ENCODE measurements at regions not wholly inside any gene's neighbourhood (a gene's known extent, or its start where the extent isn't known, plus 50 kb on each side); places are given as distances from the start of the nearest gene placed in this dataset.
"Not testable (repeated sequence)": the region's sequence is repeated elsewhere in the genome, so short reads cannot be mapped to it uniquely, and the experiment has no call there.

- H3K27me3 Mint-ChIP-seq = no peaks in the 10 kb centered on the region
- ATAC-seq (no peak), DNase-seq (no peak)
- no peaks in the 10 kb centered on the region for H3K9me3 Mint-ChIP-seq
- no peak overlapping the region for H3K4me3 Mint-ChIP-seq
- H3K36me3 Mint-ChIP-seq (ENCODE audit: low read depth) = no peaks in the 10 kb centered on the region
- no peaks in the 10 kb centered on the region for H3K4me1 Mint-ChIP-seq
- no peak overlapping the region for H3K27ac Mint-ChIP-seq
These were observed 1701.2 kb upstream of the PCDH10 start for GRCh38 chr4:131447883-131448282.

- DNase-seq (no peak), ATAC-seq (no peak)
- H3K27ac Mint-ChIP-seq = no peak overlapping the region
- H3K9me3 Mint-ChIP-seq = no peaks in the 10 kb centered on the region
- no peaks in the 10 kb centered on the region for H3K36me3 Mint-ChIP-seq (ENCODE audit: low read depth)
- no peaks in the 10 kb centered on the region for H3K4me1 Mint-ChIP-seq
- no peak overlapping the region for H3K4me3 Mint-ChIP-seq
- H3K27me3 Mint-ChIP-seq = no peaks in the 10 kb centered on the region
These were observed 1698.4 kb upstream of the PCDH10 start for GRCh38 chr4:131450572-131451209.

GRCh38 chr4:131459430-131460101 lies 1689.5 kb upstream of the PCDH10 start:
- no peak overlapping the region for H3K4me3 Mint-ChIP-seq
- peak; percentile 43 for ATAC-seq
- H3K27me3 Mint-ChIP-seq = no peaks in the 10 kb centered on the region

GRCh38 chr4:131470360-131470759 lies 1678.7 kb upstream of the PCDH10 start:
- DNase-seq = no peak
- Mint-ChIP-seq H3K4me1 (no peaks in the 10 kb centered on the region), H3K36me3 (ENCODE audit: low read depth) (no peaks in the 10 kb centered on the region), H3K27ac (no peak overlapping the region), H3K4me3 (no peak overlapping the region), H3K27me3 (no peaks in the 10 kb centered on the region), H3K9me3 (peaks cover 14% of the 10 kb centered on the region)
- no peak for ATAC-seq

More at GRCh38 chr4:131459430-131460101, 1689.5 kb upstream of the PCDH10 start:
- H3K9me3 Mint-ChIP-seq = peaks cover 2% of the 10 kb centered on the region
- no peaks in the 10 kb centered on the region for H3K4me1 Mint-ChIP-seq
- H3K27ac Mint-ChIP-seq = no peak overlapping the region
- no peaks in the 10 kb centered on the region for H3K36me3 Mint-ChIP-seq (ENCODE audit: low read depth)
- no peak for DNase-seq

- no peaks in the 10 kb centered on the region for H3K36me3 Mint-ChIP-seq (ENCODE audit: low read depth)
- DNase-seq (no peak), ATAC-seq (no peak)
- no peak overlapping the region for H3K4me3 Mint-ChIP-seq
- H3K27ac Mint-ChIP-seq = no peak overlapping the region
- H3K9me3 Mint-ChIP-seq = no peaks in the 10 kb centered on the region
- H3K27me3 Mint-ChIP-seq = no peaks in the 10 kb centered on the region
- H3K4me1 Mint-ChIP-seq = no peaks in the 10 kb centered on the region
These were observed 1660.3 kb upstream of the PCDH10 start for GRCh38 chr4:131488772-131489171.

- not testable (repeated sequence) for DNase-seq; H3K27me3 Mint-ChIP-seq; H3K27ac Mint-ChIP-seq; H3K9me3 Mint-ChIP-seq; H3K4me1 Mint-ChIP-seq; H3K4me3 Mint-ChIP-seq; ATAC-seq; H3K36me3 Mint-ChIP-seq (ENCODE audit: low read depth)
These were observed 1652.9 kb upstream of the PCDH10 start for GRCh38 chr4:131496211-131496610.

GRCh38 chr4:131499141-131499873 lies 1649.8 kb upstream of the PCDH10 start:
- H3K27me3 Mint-ChIP-seq = no peaks in the 10 kb centered on the region

GRCh38 chr4:131509521-131509920 lies 1639.6 kb upstream of the PCDH10 start:
- Mint-ChIP-seq H3K9me3 (no peaks in the 10 kb centered on the region), H3K4me3 (no peak overlapping the region), H3K4me1 (no peaks in the 10 kb centered on the region), H3K36me3 (ENCODE audit: low read depth) (no peaks in the 10 kb centered on the region), H3K27me3 (no peaks in the 10 kb centered on the region), H3K27ac (no peak overlapping the region)
- DNase-seq (no peak), ATAC-seq (no peak)

More at GRCh38 chr4:131499141-131499873, 1649.8 kb upstream of the PCDH10 start:
- H3K9me3 Mint-ChIP-seq = no peaks in the 10 kb centered on the region
- H3K4me1 Mint-ChIP-seq = no peaks in the 10 kb centered on the region
- H3K36me3 Mint-ChIP-seq (ENCODE audit: low read depth) = no peaks in the 10 kb centered on the region
- H3K4me3 Mint-ChIP-seq = no peak overlapping the region
- no peak for DNase-seq
- ATAC-seq = no peak
- no peak overlapping the region for H3K27ac Mint-ChIP-seq

- Mint-ChIP-seq H3K36me3 (ENCODE audit: low read depth) (no peaks in the 10 kb centered on the region), H3K9me3 (no peaks in the 10 kb centered on the region), H3K27ac (no peak overlapping the region), H3K4me3 (no peak overlapping the region), H3K27me3 (no peaks in the 10 kb centered on the region), H3K4me1 (no peaks in the 10 kb centered on the region)
- ATAC-seq (no peak), DNase-seq (no peak)
These were observed 1622.4 kb upstream of the PCDH10 start for GRCh38 chr4:131526686-131527085.

GRCh38 chr4:131531087-131531486 lies 1618.0 kb upstream of the PCDH10 start:
- ATAC-seq = no peak
- H3K27ac Mint-ChIP-seq = no peak overlapping the region
- H3K27me3 Mint-ChIP-seq = no peaks in the 10 kb centered on the region
- H3K36me3 Mint-ChIP-seq (ENCODE audit: low read depth) = no peaks in the 10 kb centered on the region
- DNase-seq = no peak
- H3K4me3 Mint-ChIP-seq = no peak overlapping the region
- no peaks in the 10 kb centered on the region for H3K9me3 Mint-ChIP-seq
- H3K4me1 Mint-ChIP-seq = no peaks in the 10 kb centered on the region

GRCh38 chr4:131534944-131535645 lies 1614.0 kb upstream of the PCDH10 start:
- ATAC-seq (no peak), DNase-seq (no peak)
- no peaks in the 10 kb centered on the region for H3K27me3 Mint-ChIP-seq
- H3K36me3 Mint-ChIP-seq (ENCODE audit: low read depth) = no peaks in the 10 kb centered on the region
- H3K27ac Mint-ChIP-seq = no peak overlapping the region
- H3K4me3 Mint-ChIP-seq = no peak overlapping the region
- no peaks in the 10 kb centered on the region for H3K9me3 Mint-ChIP-seq
- H3K4me1 Mint-ChIP-seq = no peaks in the 10 kb centered on the region

- no peak for ATAC-seq
- no peaks in the 10 kb centered on the region for H3K4me1 Mint-ChIP-seq
- H3K27me3 Mint-ChIP-seq = no peaks in the 10 kb centered on the region
- no peak overlapping the region for H3K27ac Mint-ChIP-seq
- H3K4me3 Mint-ChIP-seq = no peak overlapping the region
- DNase-seq = no peak
- H3K9me3 Mint-ChIP-seq = no peaks in the 10 kb centered on the region
- H3K36me3 Mint-ChIP-seq (ENCODE audit: low read depth) = no peaks in the 10 kb centered on the region
These were observed 1608.8 kb upstream of the PCDH10 start for GRCh38 chr4:131540256-131540655.

- Mint-ChIP-seq H3K36me3 (ENCODE audit: low read depth) (no peaks in the 10 kb centered on the region), H3K27ac (no peak overlapping the region), H3K4me1 (no peaks in the 10 kb centered on the region), H3K4me3 (no peak overlapping the region), H3K9me3 (no peaks in the 10 kb centered on the region), H3K27me3 (no peaks in the 10 kb centered on the region)
- DNase-seq (no peak), ATAC-seq (no peak)
These were observed 1601.5 kb upstream of the PCDH10 start for GRCh38 chr4:131547506-131547981.

GRCh38 chr4:131551306-131551705 lies 1597.8 kb upstream of the PCDH10 start:
- no peaks in the 10 kb centered on the region for H3K27me3 Mint-ChIP-seq
- no peak overlapping the region for H3K27ac Mint-ChIP-seq
- H3K36me3 Mint-ChIP-seq (ENCODE audit: low read depth) = no peaks in the 10 kb centered on the region
- no peaks in the 10 kb centered on the region for H3K9me3 Mint-ChIP-seq
- DNase-seq (no peak), ATAC-seq (no peak)
- no peak overlapping the region for H3K4me3 Mint-ChIP-seq
- no peaks in the 10 kb centered on the region for H3K4me1 Mint-ChIP-seq

Measured in activated naive CD8-positive, alpha-beta T cell treated with anti-CD3 and anti-CD28 coated beads, Interleukin-2, amount 50 U/mL, for 24 hours (primary cell).